ENCODE measurements at regions not wholly inside any gene's neighbourhood (a gene's known extent, or its start where the extent isn't known, plus 50 kb on each side); places are given as distances from the start of the nearest gene placed in this dataset.

- no peak for DNase-seq (ENCODE audit: low read depth)
Observed at GRCh38 chr14:57078054-57078453, 190.7 kb downstream of the EXOC5 start.

GRCh38 chr14:57073986-57074385, 194.7 kb downstream of the EXOC5 start:
- H3K4me3 ChIP-seq (ENCODE audit: low read depth, low read length), result no peak overlapping the region
- TF ChIP-seq, protein P1, sequence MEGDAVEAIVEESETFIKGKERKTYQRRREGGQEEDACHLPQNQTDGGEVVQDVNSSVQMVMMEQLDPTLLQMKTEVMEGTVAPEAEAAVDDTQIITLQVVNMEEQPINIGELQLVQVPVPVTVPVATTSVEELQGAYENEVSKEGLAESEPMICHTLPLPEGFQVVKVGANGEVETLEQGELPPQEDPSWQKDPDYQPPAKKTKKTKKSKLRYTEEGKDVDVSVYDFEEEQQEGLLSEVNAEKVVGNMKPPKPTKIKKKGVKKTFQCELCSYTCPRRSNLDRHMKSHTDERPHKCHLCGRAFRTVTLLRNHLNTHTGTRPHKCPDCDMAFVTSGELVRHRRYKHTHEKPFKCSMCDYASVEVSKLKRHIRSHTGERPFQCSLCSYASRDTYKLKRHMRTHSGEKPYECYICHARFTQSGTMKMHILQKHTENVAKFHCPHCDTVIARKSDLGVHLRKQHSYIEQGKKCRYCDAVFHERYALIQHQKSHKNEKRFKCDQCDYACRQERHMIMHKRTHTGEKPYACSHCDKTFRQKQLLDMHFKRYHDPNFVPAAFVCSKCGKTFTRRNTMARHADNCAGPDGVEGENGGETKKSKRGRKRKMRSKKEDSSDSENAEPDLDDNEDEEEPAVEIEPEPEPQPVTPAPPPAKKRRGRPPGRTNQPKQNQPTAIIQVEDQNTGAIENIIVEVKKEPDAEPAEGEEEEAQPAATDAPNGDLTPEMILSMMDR (IDR thresholded peaks at IDR 0.05; ENCODE audit: low read depth, low read length), result no peak
- TF ChIP-seq, protein P2, sequence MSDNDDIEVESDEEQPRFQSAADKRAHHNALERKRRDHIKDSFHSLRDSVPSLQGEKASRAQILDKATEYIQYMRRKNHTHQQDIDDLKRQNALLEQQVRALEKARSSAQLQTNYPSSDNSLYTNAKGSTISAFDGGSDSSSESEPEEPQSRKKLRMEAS (IDR thresholded peaks at IDR 0.05; ENCODE audit: low read depth, low read length), result no peak
- TF ChIP-seq POLR2A (IDR thresholded peaks at IDR 0.05; ENCODE audit: extremely low read depth, insufficient read length), result no peak
- no peak for DNase-seq (ENCODE audit: low read depth)

More at GRCh38 chr14:57078054-57078453, 190.7 kb downstream of the EXOC5 start:
- TF ChIP-seq POLR2A (IDR thresholded peaks at IDR 0.05; ENCODE audit: extremely low read depth, insufficient read length) (no peak), MYC (IDR thresholded peaks at IDR 0.05; ENCODE audit: low read depth, low read length) (no peak)
- TF ChIP-seq, protein P1 (IDR thresholded peaks at IDR 0.05; ENCODE audit: low read depth, low read length), result no peak
- TF ChIP-seq, protein P2 (IDR thresholded peaks at IDR 0.05; ENCODE audit: low read depth, low read length), result no peak
- H3K4me3 ChIP-seq (ENCODE audit: low read depth, low read length), result no peak overlapping the region

DNA sequence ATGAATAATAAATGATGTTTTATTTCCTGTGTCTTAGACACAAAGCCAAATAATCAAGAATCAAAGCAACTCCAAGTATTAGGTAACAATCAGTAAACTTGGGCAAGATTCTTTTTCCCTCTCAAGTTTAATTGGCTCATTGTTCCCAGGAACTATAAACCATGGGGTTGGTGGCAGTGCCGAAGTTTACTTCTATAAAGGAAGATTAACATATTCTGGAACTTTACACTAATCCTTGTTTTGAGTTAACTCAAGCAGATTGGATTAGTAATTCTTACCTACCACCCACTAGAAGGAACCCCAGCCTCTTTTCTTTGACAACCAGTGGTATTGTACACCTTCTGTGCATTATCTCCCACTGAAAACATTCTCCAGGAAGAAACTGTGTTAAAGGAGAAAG, 197.1 kb downstream of the EXOC5 start:
- DNase-seq (ENCODE audit: low read depth), result no peak
- no peak overlapping the region for H3K4me3 ChIP-seq (ENCODE audit: low read depth, low read length)

DNA sequence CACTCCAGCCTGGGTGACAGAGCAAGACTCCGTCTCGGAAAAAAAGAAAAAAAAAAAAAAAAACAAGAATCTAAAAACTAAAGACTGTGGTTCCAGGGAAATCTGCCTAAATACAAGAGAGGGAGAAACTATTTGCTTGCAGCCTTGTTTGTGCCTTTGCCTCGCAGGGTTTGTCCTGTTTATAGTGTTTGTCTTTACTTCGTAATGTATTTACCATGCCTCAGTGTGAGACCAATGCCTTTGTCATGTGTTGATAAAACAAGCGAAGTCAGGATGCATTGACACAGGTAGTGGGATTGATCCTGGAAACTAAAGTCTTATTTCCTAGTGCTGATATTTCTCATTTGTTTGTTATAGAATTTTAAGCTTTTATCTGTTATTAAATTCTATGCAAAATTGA, 199.0 kb downstream of the EXOC5 start:
- no peak for DNase-seq (ENCODE audit: low read depth)
- H3K4me3 ChIP-seq (ENCODE audit: low read depth, low read length), result no peak overlapping the region
- TF ChIP-seq, protein P2 (IDR thresholded peaks at IDR 0.05; ENCODE audit: low read depth, low read length), result no peak
- TF ChIP-seq, protein P1 (IDR thresholded peaks at IDR 0.05; ENCODE audit: low read depth, low read length), result no peak
- TF ChIP-seq MYC (IDR thresholded peaks at IDR 0.05; ENCODE audit: low read depth, low read length) (no peak), POLR2A (IDR thresholded peaks at IDR 0.05; ENCODE audit: extremely low read depth, insufficient read length) (no peak)

More for the DNA sequence above, 197.1 kb downstream of the EXOC5 start:
- TF ChIP-seq POLR2A (IDR thresholded peaks at IDR 0.05; ENCODE audit: extremely low read depth, insufficient read length), result no peak
- TF ChIP-seq, protein P2 (IDR thresholded peaks at IDR 0.05; ENCODE audit: low read depth, low read length), result no peak
- TF ChIP-seq MYC (IDR thresholded peaks at IDR 0.05; ENCODE audit: low read depth, low read length), result no peak
- TF ChIP-seq, protein P1 (IDR thresholded peaks at IDR 0.05; ENCODE audit: low read depth, low read length), result no peak

DNA sequence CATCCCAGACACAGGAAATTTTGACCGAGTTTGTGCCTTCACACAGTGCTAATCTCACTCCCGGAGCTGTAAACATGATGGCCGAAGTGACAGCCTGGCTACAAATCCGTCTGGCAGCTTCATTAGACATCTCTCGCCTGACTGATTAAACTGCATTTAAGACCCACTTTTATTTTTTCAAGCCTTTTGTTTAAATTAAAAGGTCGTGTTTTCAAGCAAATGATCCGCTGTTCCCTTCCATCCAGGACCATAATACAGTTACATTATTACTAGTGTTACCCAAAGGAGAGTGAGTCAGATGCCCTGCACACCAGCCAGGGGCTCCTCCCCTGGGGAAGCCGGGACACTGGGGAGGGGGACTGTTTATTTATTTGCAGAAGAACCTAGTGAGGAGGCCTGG, 200.2 kb downstream of the EXOC5 start:
- no peak overlapping the region for H3K4me3 ChIP-seq (ENCODE audit: low read depth, low read length)
- DNase-seq (ENCODE audit: low read depth), result no peak
- TF ChIP-seq POLR2A (IDR thresholded peaks at IDR 0.05; ENCODE audit: extremely low read depth, insufficient read length), result no peak
- TF ChIP-seq, protein P1 (IDR thresholded peaks at IDR 0.05; ENCODE audit: low read depth, low read length), result no peak
- TF ChIP-seq, protein P2 (IDR thresholded peaks at IDR 0.05; ENCODE audit: low read depth, low read length), result no peak
- TF ChIP-seq MYC (IDR thresholded peaks at IDR 0.05; ENCODE audit: low read depth, low read length), result no peak
